WTC11 (cell line): ENCODE measurements at regions not wholly inside any gene's neighbourhood (a gene's known extent, or its start where the extent isn't known, plus 50 kb on each side); places are given as distances from the start of the nearest gene placed in this dataset.

Experiments used
- ATAC-seq: fragments of 200-7000 bp; cut with Tn5 transposase; 2 replicates; pipeline ENCODE4 v1.10.0; 2021; ENCODE audit warnings: mild to moderate bottlenecking, moderate library complexity
- CTCF ChIA-PET: fragments of 300-600 bp; sonication (Branson Sonifier 250); formaldehyde crosslinking; loops from one replicate; lab custom pipeline; 2021; ENCODE audit warnings: antibody characterized with exemption; lab: Charles Lee
- POLR2A ChIA-PET: fragments of 350-600 bp; sonication (Branson Sonifier 250); formaldehyde crosslinking; loops from one replicate; lab custom pipeline; 2021; ENCODE audit warnings: antibody characterized with exemption; lab: Charles Lee
- DNase-seq: peaks from one replicate; pipeline ENCODE4 v3.0.0; 2021; ENCODE audit warnings: low spot score
- H3K27ac Mint-ChIP-seq: 2 replicates; pipeline ENCODE4 v1.8.0; 2021; ENCODE audit warnings: mixed read lengths
- H3K27me3 Mint-ChIP-seq: 2 replicates; pipeline ENCODE4 v1.8.0; 2021; ENCODE audit warnings: low read depth, mild to moderate bottlenecking, moderate library complexity, mixed read lengths
- H3K36me3 Mint-ChIP-seq: 2 replicates; pipeline ENCODE4 v1.8.0; 2021; ENCODE audit warnings: mixed read lengths
- H3K4me1 Mint-ChIP-seq: 2 replicates; pipeline ENCODE4 v1.8.0; 2022; ENCODE audit warnings: mixed read lengths
- H3K4me3 Mint-ChIP-seq: 2 replicates; pipeline ENCODE4 v1.8.0; 2021; ENCODE audit warnings: mild to moderate bottlenecking, moderate library complexity, mixed read lengths
- H3K9me3 Mint-ChIP-seq: 2 replicates; pipeline ENCODE4 v1.8.0; 2021; ENCODE audit warnings: mixed read lengths
- CBFB ChIP-seq: sonication (generic); formaldehyde crosslinking; IDR thresholded peaks from 2 replicates; pipeline ENCODE4 v1.8.1; 2022; ENCODE audit warnings: mild to moderate bottlenecking, low read depth, missing genetic modification reagents
- CDX4 ChIP-seq: fragments of 250-450 bp; sonication (Bioruptor Pico); IDR thresholded peaks from 2 replicates; pipeline ENCODE4 v1.9.0; 2021; ENCODE audit warnings: moderate library complexity, mild to moderate bottlenecking, inconsistent platforms, borderline replicate concordance
- CREM ChIP-seq: sonication (generic); formaldehyde crosslinking; IDR thresholded peaks from 2 replicates; pipeline ENCODE4 v1.8.1; 2022; ENCODE audit warnings: mild to moderate bottlenecking, missing genetic modification reagents, moderate library complexity
- E2F1 ChIP-seq: sonication (generic); formaldehyde crosslinking; IDR thresholded peaks from 2 replicates; pipeline ENCODE4 v1.8.0; 2022; ENCODE audit warnings: mild to moderate bottlenecking, missing genetic modification reagents
- EMX1 ChIP-seq: fragments of 250-450 bp; sonication (Bioruptor Pico); IDR thresholded peaks from 2 replicates; pipeline ENCODE4 v1.8.0; 2021; ENCODE audit warnings: mild to moderate bottlenecking
- JAZF1 ChIP-seq: fragments of 250-450 bp; sonication (Bioruptor Pico); IDR thresholded peaks from 2 replicates; pipeline ENCODE4 v1.9.0; 2021; ENCODE audit warnings: moderate library complexity, mild to moderate bottlenecking, inconsistent platforms
- KAT7 ChIP-seq: sonication (generic); formaldehyde crosslinking; IDR thresholded peaks from 2 replicates; pipeline ENCODE4 v1.8.1; 2023; ENCODE audit warnings: missing genetic modification reagents, mild to moderate bottlenecking, borderline replicate concordance
- MXD4 ChIP-seq: fragments of 250-450 bp; sonication (Bioruptor Pico); IDR thresholded peaks from 2 replicates; pipeline ENCODE4 v1.8.0; 2021; ENCODE audit warnings: mild to moderate bottlenecking, moderate library complexity, borderline replicate concordance
- MYBL2 ChIP-seq: sonication (generic); formaldehyde crosslinking; IDR thresholded peaks from 2 replicates; pipeline ENCODE4 v1.8.1; 2023; ENCODE audit warnings: mild to moderate bottlenecking, moderate library complexity, missing genetic modification reagents
- NFE2L1 ChIP-seq: sonication (generic); formaldehyde crosslinking; IDR thresholded peaks from 2 replicates; pipeline ENCODE4 v1.8.1; 2023; ENCODE audit warnings: missing genetic modification reagents
- NR3C1 ChIP-seq: sonication (generic); formaldehyde crosslinking; conservative IDR thresholded peaks from 2 replicates; pipeline ENCODE4 v1.8.1; 2023; ENCODE audit warnings: low read depth, mild to moderate bottlenecking, missing genetic modification reagents
- PRDM15 ChIP-seq: sonication (generic); formaldehyde crosslinking; IDR thresholded peaks from 2 replicates; pipeline ENCODE4 v1.8.0; 2022; ENCODE audit warnings: missing genetic modification reagents
- RORB ChIP-seq: fragments of 250-450 bp; sonication (Bioruptor Pico); IDR thresholded peaks from 2 replicates; pipeline ENCODE4 v1.9.0; 2021; ENCODE audit warnings: mild to moderate bottlenecking
- TCF7 ChIP-seq: sonication (generic); formaldehyde crosslinking; IDR thresholded peaks from 2 replicates; pipeline ENCODE4 v1.8.0; 2022; ENCODE audit warnings: mild to moderate bottlenecking, low read depth, missing genetic modification reagents, moderate library complexity
- TEAD1 ChIP-seq: sonication (generic); formaldehyde crosslinking; IDR thresholded peaks from 2 replicates; pipeline ENCODE4 v1.8.0; 2022; ENCODE audit warnings: mild to moderate bottlenecking, missing genetic modification reagents
- TEAD4 ChIP-seq: sonication (generic); formaldehyde crosslinking; IDR thresholded peaks from 2 replicates; pipeline ENCODE4 v1.8.0; 2022; ENCODE audit warnings: mild to moderate bottlenecking, missing genetic modification reagents
- USF2 ChIP-seq: sonication (generic); formaldehyde crosslinking; IDR thresholded peaks from 2 replicates; pipeline ENCODE4 v1.8.1; 2023; ENCODE audit warnings: mild to moderate bottlenecking, missing genetic modification reagents, moderate library complexity
- ZMAT4 ChIP-seq: fragments of 250-450 bp; sonication (Bioruptor Pico); IDR thresholded peaks from 2 replicates; pipeline ENCODE4 v1.9.0; 2021; ENCODE audit warnings: mild to moderate bottlenecking
- ZNF219 ChIP-seq: sonication (generic); formaldehyde crosslinking; IDR thresholded peaks from 2 replicates; pipeline ENCODE4 v1.8.0; 2023; ENCODE audit warnings: missing genetic modification reagents, mild to moderate bottlenecking, borderline replicate concordance
- ZNF232 ChIP-seq: sonication (generic); formaldehyde crosslinking; IDR thresholded peaks from 2 replicates; pipeline ENCODE4 v1.8.0; 2022; ENCODE audit warnings: mild to moderate bottlenecking, missing genetic modification reagents
- ZNF416 ChIP-seq: fragments of 250-450 bp; sonication (Bioruptor Pico); IDR thresholded peaks from 2 replicates; pipeline ENCODE4 v1.9.0; 2021; ENCODE audit warnings: mild to moderate bottlenecking, inconsistent platforms
- ZNF423 ChIP-seq: fragments of 250-450 bp; sonication (Bioruptor Pico); IDR thresholded peaks from 2 replicates; pipeline ENCODE4 v2.1.2; 2022; ENCODE audit warnings: mild to moderate bottlenecking, moderate library complexity

GRCh38 chr12:89260841-89261637 is 91.3 kb downstream of the DUSP6 start:
- ATAC-seq = no peak
- Mint-ChIP-seq H3K36me3 (peaks cover 6% of the 10 kb centered on the region; the same call in 1 of the 2 replicates), H3K4me1 (peaks cover 29% of the 10 kb centered on the region), H3K9me3 (peaks cover 12% of the 10 kb centered on the region)
- no peak for TF ChIP-seq EMX1 (CRISPR knock-in tag)
- no peak for TF ChIP-seq CDX4
- TF ChIP-seq JAZF1 (CRISPR knock-in tag) = no peak
- TF ChIP-seq RORB (CRISPR knock-in tag) = no peak
- no peak for TF ChIP-seq MYBL2 (CRISPR knock-in tag)
- no peak for TF ChIP-seq ZNF416
- TF ChIP-seq, all 79 proteins: peak for 0
- Mint-ChIP-seq H3K27me3 (peaks cover 4% of the 10 kb centered on the region; the same call in 1 of the 2 replicates), H3K4me3 (no peak overlapping the region), H3K27ac (no peak overlapping the region)
- DNase-seq = no peak
- POLR2A ChIA-PET = no interaction called here
- CTCF ChIA-PET = interaction anchor here (1.6 kb wide), 1 partner anchor 200 kb away, joined by 3 read pairs; no protein-coding TSS in a partner anchor

GRCh38 chr12:89259821-89260220 is 92.5 kb downstream of the DUSP6 start:
- peaks cover 4% of the 10 kb centered on the region; the same call in 1 of the 2 replicates for H3K27me3 Mint-ChIP-seq
- DNase-seq = no peak
- H3K4me1 Mint-ChIP-seq = peaks cover 29% of the 10 kb centered on the region
- no peak for TF ChIP-seq ZMAT4 (CRISPR knock-in tag)
- no peak for TF ChIP-seq NFE2L1
- no peak for TF ChIP-seq TCF7 (CRISPR knock-in tag)
- TF ChIP-seq TEAD1 (CRISPR knock-in tag) = no peak
- no peak for TF ChIP-seq ZNF219 (CRISPR knock-in tag)
- no peak for TF ChIP-seq MXD4 (CRISPR knock-in tag)
- TF ChIP-seq, all 79 proteins: peak for 0
- ChIA-PET POLR2A (no interaction called here), CTCF (interaction anchor here (1.6 kb wide), 1 partner anchor 202 kb away, joined by 3 read pairs; no protein-coding TSS in a partner anchor)
- Mint-ChIP-seq H3K9me3 (peaks cover 12% of the 10 kb centered on the region), H3K36me3 (peaks cover 6% of the 10 kb centered on the region; the same call in 1 of the 2 replicates), H3K27ac (no peak overlapping the region), H3K4me3 (no peak overlapping the region)
- no peak for ATAC-seq

GRCh38 chr12:89258240-89258969 is 93.9 kb downstream of the DUSP6 start:
- Mint-ChIP-seq H3K36me3 (peaks cover 6% of the 10 kb centered on the region; the same call in 1 of the 2 replicates), H3K4me1 (peaks cover 22% of the 10 kb centered on the region), H3K4me3 (no peak overlapping the region), H3K9me3 (peaks cover 15% of the 10 kb centered on the region), H3K27me3 (peaks cover 4% of the 10 kb centered on the region; the same call in 1 of the 2 replicates), H3K27ac (no peak overlapping the region)
- no peak for TF ChIP-seq EMX1 (CRISPR knock-in tag)
- no peak for TF ChIP-seq ZNF219 (CRISPR knock-in tag)
- no peak for TF ChIP-seq ZNF423 (CRISPR knock-in tag)
- no peak for TF ChIP-seq USF2 (CRISPR knock-in tag)
- no peak for TF ChIP-seq E2F1 (CRISPR knock-in tag)
- TF ChIP-seq NR3C1 (CRISPR knock-in tag) = no peak
- no peak for TF ChIP-seq ZNF232
- TF ChIP-seq CREM (CRISPR knock-in tag) = no peak
- TF ChIP-seq KAT7 (CRISPR knock-in tag) = no peak
- TF ChIP-seq PRDM15 = no peak
- TF ChIP-seq TEAD4 (CRISPR knock-in tag) = no peak
- TF ChIP-seq CBFB (CRISPR knock-in tag) = no peak
- DNase-seq (no peak), ATAC-seq (no peak)
- ChIA-PET CTCF (no interaction called here), POLR2A (no interaction called here)
